Esophagus muscularis mucosa (tissue), 4 donors: ENCODE measurements at regions not wholly inside any gene's neighbourhood (a gene's known extent, or its start where the extent isn't known, plus 50 kb on each side); places are given as distances from the start of the nearest gene placed in this dataset.

Experiments
- CTCF ChIP-seq, 3 experiments: fragments of 200-600 bp in 2 of 3; fragments of 450-650 bp in 1 of 3; sonication (generic) in 2 of 3; IDR thresholded peaks; one replicate each; pipeline ENCODE4 v1.5.1; 2017 to 2019; ENCODE audit warnings: antibody characterized with exemption in 3 of 3, mild to moderate bottlenecking in 2 of 3, moderate library complexity in 1 of 3
- EP300 ChIP-seq: sonication (generic); formaldehyde crosslinking; IDR thresholded peaks from one replicate; pipeline ENCODE4 v1.6.1; 2017; ENCODE audit warnings: antibody characterized with exemption
- POLR2A ChIP-seq: fragments of 450-650 bp; IDR thresholded peaks from one replicate; pipeline ENCODE4 v1.6.1; 2017; ENCODE audit warnings: antibody characterized with exemption, moderate library complexity, mild to moderate bottlenecking, low read depth
- POLR2AphosphoS5 ChIP-seq, 2 donors: sonication (generic); formaldehyde crosslinking; IDR thresholded peaks; one replicate each; pipeline ENCODE4 v1.6.1; 2017; ENCODE audit warnings: antibody characterized with exemption in 2 of 2

- no peak for TF ChIP-seq CTCF (IDR thresholded peaks at IDR 0.05)
- no peak for TF ChIP-seq POLR2AphosphoS5 (IDR thresholded peaks at IDR 0.05)
- TF ChIP-seq POLR2A, result no peak
- no peak for TF ChIP-seq EP300
Measured at GRCh38 chr4:118417325-118417724, 64.5 kb upstream of the PRSS12 start.
